ENCODE measurements at regions not wholly inside any gene's neighbourhood (a gene's known extent, or its start where the extent isn't known, plus 50 kb on each side); places are given as distances from the start of the nearest gene placed in this dataset.

DNA sequence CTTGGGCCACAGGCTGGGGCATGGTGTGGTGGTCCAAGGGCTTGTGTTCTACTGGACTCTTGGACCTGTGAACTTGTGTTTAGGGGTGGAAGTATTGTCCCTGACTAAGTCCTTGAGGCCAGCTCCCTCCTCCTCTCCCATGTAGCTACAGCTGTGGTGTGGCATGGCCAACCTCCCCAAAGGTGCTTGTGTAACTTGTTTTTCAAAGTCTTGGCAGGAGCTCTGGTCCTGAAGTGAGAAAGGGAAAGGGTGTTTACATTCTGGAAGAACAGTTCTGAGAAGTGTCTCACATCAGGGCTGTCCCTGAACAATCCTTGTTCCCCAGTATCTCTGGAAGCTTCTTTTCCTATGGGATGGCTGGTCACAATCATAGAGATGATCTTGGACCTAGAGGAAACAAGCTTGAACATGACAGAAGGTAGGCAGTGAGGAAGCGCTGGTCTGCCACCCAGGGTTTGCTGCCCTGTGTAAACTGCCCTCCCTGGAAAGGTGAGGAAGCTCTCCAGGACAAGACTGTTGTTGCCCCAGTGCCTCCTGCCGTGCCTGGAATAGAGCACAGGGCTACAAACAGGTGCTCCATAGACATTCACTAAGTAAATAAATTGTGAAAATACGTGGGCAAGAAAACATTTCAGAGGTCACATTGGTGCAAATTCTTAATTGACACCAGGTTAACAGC, 64.6 kb upstream of the KLF9 start:
- TF ChIP-seq, protein P1, sequence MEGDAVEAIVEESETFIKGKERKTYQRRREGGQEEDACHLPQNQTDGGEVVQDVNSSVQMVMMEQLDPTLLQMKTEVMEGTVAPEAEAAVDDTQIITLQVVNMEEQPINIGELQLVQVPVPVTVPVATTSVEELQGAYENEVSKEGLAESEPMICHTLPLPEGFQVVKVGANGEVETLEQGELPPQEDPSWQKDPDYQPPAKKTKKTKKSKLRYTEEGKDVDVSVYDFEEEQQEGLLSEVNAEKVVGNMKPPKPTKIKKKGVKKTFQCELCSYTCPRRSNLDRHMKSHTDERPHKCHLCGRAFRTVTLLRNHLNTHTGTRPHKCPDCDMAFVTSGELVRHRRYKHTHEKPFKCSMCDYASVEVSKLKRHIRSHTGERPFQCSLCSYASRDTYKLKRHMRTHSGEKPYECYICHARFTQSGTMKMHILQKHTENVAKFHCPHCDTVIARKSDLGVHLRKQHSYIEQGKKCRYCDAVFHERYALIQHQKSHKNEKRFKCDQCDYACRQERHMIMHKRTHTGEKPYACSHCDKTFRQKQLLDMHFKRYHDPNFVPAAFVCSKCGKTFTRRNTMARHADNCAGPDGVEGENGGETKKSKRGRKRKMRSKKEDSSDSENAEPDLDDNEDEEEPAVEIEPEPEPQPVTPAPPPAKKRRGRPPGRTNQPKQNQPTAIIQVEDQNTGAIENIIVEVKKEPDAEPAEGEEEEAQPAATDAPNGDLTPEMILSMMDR (IDR thresholded peaks at IDR 0.05; ENCODE audit: low read depth, low read length), result no peak
- DNase-seq (ENCODE audit: low read depth in 2 of 2), result peak; percentile 80 to 91
- no peak overlapping the region for H3K4me3 ChIP-seq (replicated peaks in 1 of 2; ENCODE audit: low read depth in 2 of 2, low read length in 2 of 2)

DNA sequence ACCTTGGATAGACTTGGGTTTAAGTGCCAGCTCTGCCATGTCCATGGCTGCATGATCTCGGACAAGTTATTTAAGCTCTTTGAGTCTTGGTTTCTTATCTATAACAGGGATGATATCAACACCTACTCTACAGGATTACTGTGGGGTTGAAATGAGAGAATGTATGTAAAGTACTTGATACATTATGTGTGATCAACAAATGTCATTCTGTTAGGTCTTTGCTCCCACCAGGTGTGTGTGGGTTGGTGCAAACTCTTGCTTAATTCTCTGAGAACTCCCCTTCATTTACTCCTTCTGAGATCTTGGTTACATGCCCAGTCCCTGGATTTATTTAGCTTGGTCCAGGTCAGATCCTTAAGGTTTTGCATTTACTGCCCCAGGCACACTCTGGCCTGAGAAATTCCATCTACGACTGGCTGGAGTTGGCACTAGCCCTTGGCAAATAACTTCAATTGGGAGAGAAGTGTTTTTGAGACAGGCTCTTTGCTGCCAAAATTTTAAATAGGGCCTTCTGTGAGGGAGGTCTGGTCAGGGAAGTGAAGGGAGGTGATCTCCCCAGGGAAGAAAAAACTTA, 63.5 kb upstream of the KLF9 start:
- TF ChIP-seq, protein P1 (IDR thresholded peaks at IDR 0.05; ENCODE audit: low read depth, low read length), result no peak
- no peak overlapping the region for H3K4me3 ChIP-seq (replicated peaks in 1 of 2; ENCODE audit: low read depth in 2 of 2, low read length in 2 of 2)
- DNase-seq (ENCODE audit: low read depth in 2 of 2), result peak in 1 of 2 donors; percentile 67

DNA sequence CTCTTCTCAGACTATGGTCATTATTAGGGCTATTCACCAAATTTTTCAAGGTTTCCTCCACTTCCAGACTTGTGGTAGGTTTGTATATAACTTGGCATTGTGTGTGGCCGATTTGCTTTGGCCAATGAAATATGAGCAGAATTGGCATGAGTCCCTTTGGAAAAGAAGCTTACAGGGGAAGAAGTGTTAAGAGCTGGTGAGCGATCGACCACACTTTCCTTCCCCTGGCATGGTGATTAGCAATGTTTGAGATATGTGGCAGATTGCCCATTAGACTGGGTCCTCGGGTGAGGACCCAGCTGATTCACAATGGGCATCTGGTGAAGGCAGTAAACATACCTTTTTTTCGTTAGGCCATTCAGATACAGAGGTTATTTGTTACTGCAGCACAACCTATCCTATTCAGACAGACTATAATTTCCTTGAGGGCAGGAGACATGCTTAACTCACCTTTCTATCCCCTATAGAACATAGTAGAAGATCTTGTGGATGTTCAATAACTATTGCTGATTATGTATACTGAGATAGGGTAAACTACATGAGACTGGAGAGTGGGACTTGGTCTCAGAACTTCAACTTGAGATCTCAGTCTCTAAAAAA, 62.8 kb upstream of the KLF9 start:
- H3K4me3 ChIP-seq (replicated peaks in 1 of 2; ENCODE audit: low read depth in 2 of 2, low read length in 2 of 2), result no peak overlapping the region
- TF ChIP-seq, protein P1 (IDR thresholded peaks at IDR 0.05; ENCODE audit: low read depth, low read length), result no peak
- peak; percentile 54 to 60 for DNase-seq (ENCODE audit: low read depth in 2 of 2)

DNA sequence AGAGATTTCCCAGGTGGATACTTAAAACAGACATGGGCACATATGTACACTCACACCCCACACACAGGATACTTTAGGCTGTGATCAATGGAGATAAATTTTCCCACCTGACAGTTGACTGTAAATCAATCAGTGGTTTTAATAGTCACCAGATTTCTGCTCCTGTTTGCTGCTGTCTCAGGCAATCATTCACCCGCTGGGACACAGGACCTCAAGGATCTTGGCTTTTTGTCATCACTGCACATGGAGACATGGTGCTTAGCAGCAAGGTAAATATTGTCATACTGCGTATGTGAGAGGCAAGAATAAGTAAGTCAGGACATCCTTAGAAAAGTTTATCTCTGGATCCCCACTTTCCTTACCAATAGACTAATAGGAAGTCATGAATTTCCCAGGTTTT, 60.8 kb upstream of the KLF9 start:
- TF ChIP-seq, protein P1 (IDR thresholded peaks at IDR 0.05; ENCODE audit: low read depth, low read length), result no peak
- DNase-seq (ENCODE audit: low read depth in 2 of 2), result no peak
- no peak overlapping the region for H3K4me3 ChIP-seq (replicated peaks in 1 of 2; ENCODE audit: low read depth in 2 of 2, low read length in 2 of 2)

DNA sequence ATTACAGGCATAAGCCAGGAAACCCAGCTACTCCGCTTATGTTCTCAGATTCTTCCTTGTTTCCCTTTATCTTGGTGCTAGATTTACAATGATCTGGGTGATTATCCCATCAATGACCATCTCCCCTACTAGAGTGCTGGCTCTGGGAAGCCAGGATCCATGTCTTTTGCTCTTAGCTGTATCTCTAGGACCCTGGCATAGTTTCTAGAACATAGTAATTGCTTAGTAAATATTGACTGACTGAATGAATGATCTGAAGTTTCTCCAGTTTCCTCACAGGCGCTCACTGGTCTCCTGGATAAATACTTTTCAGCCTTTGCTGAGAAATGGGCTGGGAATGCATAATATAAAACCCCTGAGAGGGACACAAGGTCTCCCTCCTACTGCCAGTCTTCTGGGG, 60.0 kb upstream of the KLF9 start:
- TF ChIP-seq, protein P1 (IDR thresholded peaks at IDR 0.05; ENCODE audit: low read depth, low read length), result no peak
- H3K4me3 ChIP-seq (replicated peaks in 1 of 2; ENCODE audit: low read depth in 2 of 2, low read length in 2 of 2), result no peak overlapping the region
- DNase-seq (ENCODE audit: low read depth in 2 of 2), result no peak

DNA sequence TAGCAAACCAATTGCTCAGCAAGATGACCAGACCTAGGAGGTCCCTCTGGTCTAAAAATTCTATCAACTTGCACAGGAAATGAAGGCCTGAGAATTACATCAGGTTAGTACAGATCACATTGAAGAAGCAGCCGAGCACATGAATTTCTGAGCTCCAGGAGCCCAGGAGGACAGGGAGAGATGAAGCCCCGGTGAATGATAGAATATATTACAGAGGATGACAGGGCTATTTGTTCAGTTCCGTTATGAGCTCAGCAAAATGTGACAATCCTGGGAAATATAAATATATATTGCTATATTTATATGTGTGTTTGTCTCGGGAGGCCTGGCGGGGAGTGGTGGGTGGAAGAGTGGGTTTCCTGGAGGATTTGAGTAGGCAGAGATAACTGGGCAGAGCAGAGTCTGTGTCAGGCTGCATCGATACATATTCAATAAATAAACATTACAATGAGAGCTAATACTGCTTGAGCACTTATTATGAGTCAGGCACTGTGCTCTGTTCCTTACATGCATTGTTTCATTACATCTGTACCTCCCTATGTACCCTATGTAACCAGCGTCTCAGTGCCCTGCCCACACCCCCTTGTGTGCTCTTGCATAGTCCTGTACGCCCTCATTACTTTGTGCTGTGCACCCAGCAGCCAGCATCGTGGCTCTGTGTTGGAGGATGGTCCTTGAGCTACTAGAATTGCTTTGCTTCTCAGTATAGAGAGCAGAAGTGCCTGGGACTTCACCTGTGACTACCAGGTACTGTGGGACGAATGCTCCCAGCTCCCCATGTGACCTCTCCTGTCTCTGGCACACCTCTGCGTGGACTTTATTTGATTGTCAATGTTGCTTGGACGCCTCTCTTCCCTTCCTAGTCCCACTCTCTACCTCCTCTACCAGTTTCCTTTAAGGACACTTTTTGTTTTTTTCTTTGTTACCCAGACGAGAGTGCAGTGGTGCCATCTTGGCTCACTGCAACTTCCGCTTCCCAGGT, 58.1 kb upstream of the KLF9 start:
- DNase-seq (ENCODE audit: low read depth in 2 of 2), result peak in 1 of 2 donors; percentile 53
- TF ChIP-seq, protein P1 (IDR thresholded peaks at IDR 0.05; ENCODE audit: low read depth, low read length), result no peak
- no peak overlapping the region for H3K4me3 ChIP-seq (replicated peaks in 1 of 2; ENCODE audit: low read depth in 2 of 2, low read length in 2 of 2)

Data from cardiac fibroblast (primary cell).